Activated CD4-positive, CD25-positive, alpha-beta regulatory T cell treated with anti-CD3 and anti-CD28 coated beads, Interleukin-2, amount 50 U/mL, for 72 hours (primary cell): ENCODE measurements at regions not wholly inside any gene's neighbourhood (a gene's known extent, or its start where the extent isn't known, plus 50 kb on each side); places are given as distances from the start of the nearest gene placed in this dataset.
"Not testable (repeated sequence)": the region's sequence is repeated elsewhere in the genome, so short reads cannot be mapped to it uniquely, and the experiment has no call there.

Experiments
- DNase-seq: peaks from one replicate; pipeline ENCODE4 v3.0.0; 2021

DNA sequence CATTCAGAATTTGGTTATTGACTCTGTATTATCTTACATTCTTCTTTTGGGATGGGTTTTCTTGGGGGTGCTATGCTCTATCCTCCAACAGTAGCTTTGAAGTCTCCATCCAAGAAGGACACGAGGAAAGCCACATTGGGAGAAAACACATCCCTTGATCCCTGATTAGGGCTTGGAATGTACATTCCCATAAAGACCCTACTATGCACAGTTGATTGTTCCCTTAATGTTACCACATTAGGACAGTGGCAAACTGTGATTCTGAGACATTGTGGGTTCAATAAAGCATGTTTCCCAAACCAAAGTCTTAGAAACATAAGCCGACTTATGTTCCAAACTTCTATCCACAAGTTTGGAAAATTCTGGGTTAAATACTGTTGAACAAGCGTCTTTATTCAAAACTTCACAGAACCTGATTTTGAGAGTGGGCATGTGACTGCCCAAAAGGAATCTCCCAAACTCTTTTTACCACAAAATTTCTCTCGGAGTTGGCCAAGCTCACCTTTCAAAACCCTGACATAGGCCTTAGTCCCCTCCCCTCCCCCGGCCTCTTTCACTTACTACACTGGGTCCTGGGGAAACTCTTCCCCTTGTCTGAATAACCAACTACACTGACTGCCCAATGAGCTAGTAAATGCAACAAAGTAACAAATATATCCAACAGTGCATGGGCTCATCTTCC is 177.0 kb upstream of the KAZN start:
- DNase-seq = no peak

DNA sequence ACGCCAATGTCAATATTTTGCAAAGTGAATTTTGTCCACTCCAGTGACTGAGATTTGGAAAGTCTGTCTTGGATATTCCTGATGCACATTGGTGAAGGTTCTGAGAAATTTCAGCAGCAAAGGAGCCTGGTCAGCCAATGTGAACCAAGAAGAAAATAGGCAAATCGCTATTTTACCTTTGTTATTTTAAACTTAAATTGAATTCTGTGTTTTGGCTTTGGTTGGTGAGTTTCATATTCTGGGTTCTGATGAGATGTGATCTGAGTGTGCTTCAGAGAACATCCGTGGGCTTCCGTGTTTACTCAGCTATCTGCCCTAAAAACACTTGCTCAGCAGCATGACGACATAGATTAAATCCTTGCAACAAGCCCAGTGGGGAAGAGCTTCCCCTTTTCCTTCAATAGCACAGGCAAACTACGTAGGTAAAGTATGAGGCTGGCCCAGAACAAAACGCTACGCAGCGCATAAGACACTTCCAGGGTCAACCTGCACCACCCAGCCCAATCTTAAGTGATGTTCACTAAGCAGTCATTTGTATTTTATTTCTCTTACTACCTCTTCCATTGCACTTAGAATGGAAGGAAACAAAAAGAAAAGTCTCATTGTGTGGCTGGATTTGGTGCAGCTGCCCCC is 176.4 kb upstream of the KAZN start:
- DNase-seq = no peak

DNA sequence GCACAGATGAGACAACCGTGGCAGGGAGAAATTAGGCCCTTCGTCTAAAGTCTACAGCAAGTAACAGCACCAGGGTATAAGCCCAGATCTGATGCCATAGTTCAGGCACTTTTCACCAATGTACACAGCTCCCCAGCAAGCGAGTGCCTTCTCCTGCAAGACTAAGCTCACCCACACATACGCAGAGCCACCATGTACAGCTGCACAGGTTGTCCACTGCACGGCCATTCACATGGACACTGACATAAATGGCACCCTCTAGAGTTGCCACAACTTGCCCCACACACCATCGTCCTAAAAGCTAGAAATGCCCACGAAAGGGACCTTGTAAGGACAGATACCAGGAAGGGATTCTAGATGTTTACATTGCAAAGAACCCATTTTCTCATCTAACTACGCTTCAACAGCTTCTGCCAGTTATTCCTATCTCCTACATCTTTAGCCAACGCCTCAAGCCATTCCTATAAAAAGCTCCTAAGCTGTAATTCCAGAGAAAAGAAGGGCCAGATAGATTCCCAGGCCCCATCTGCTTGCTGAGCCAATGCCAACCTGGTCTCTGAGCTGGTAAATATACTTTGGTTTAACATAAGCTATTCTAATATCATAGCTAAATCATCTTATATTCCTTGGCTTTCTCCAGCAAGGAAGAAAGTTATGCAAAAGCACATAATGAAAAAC is 174.0 kb upstream of the KAZN start:
- DNase-seq = no peak

DNA sequence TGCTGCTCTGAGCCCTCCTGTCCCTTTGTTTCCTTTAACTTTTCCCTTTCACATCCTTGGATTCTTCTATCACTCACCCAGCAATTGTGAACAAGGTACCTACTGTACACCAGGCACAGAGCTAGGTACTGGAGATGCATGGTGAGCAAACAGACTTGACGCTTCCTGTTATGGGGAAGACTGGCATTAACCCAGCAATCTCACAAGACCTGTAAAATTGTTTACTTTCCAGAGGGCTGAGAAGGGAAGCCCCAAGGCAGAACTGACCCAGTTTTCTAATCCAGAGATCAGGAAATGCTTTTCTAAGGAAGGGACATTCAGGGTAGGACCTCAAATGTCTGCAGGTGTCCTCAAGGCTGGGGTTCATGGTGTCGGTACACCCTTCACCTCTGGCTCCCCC is 171.6 kb upstream of the KAZN start:
- no peak for DNase-seq

DNA sequence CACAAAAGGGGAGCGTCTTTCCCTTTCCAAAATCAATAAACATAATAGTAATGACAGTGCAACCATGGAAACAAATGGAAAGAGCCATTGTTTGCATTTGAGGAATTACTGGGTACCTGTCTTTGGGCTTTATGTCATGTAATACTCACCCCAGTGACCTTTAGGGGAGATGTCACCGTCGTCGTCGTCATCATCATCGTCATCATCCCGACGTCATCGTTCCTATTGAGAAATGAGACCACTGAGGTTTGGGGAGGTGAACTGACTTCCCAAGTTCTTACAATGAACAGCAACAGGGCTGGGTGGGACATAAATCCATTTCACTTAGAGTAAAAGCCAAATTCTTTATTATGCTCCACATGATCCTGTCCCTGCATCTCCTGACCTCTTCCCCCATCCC is 168.9 kb upstream of the KAZN start:
- DNase-seq = no peak

DNA sequence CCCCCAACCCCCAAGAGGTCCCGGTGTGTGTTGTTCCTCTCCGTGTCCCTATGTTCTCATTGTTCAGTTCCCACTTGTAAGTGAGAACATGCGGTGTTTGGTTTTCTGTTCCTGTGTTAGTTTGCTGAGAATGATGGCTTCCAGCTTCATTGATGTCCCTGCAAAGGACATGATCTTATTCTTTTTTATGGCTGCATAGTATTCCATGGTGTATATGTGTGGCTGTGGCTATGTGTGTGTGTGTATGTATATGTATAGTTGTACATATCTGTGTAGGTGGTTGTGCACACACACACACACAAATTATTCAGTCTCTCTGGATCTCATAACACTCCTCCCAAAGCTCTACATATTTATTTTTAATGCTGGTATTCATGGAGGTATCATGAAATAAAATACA is 165.8 kb upstream of the KAZN start:
- DNase-seq = not testable (repeated sequence)

DNA sequence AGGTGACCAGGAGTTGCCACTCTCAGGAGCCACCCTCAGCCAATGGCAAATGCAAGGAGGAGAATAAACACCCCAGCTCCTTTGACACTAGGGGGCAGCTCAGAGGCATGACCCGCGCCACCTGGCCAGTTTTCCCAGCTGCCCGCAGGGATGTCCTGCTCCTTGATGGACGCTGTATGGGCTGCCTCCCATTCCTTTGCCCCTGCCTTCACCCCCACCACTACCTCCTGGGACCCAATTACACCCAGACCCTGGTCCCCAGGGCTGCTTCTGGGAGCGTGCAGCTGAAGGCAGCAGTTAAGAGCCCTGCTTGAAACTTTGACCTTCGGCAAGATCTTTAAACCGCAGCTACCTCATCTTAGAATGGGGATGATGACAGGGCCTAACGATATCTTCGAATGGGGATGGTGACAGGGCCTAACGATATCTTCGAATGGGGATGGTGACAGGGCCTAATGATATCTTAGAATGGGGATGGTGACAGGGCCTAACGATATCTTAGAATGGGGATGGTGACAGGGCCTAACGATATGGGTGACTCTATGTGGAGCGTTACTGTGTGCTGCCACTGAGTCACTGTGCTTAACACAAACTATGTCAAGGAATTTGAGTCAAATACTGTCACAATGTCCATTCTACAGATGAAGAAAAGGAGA is 163.0 kb upstream of the KAZN start:
- DNase-seq = no peak

DNA sequence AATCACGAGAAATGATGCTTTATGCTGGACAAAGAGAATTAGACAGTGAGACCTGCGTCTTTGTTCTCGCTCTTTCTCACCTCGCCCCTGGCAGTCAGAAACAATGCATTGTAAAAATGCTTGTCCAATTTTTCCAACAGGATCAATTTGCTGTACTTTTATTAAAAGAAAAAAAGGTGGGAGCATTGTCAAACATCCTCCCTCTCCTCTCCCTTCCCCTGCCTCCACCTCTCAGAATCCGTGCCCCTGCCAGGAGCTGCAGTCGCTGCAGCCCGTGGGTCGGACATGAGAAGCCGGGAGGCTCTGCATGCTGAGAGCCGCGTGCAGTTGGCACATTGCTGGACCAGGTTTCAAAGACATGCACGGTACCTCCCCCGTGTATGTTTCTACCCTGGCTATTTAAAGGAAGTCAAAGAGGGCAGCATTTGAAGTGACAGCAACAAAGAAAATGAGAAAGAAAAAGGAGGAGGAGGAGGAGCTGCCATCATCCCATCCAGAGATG is 161.0 kb upstream of the KAZN start:
- no peak for DNase-seq

DNA sequence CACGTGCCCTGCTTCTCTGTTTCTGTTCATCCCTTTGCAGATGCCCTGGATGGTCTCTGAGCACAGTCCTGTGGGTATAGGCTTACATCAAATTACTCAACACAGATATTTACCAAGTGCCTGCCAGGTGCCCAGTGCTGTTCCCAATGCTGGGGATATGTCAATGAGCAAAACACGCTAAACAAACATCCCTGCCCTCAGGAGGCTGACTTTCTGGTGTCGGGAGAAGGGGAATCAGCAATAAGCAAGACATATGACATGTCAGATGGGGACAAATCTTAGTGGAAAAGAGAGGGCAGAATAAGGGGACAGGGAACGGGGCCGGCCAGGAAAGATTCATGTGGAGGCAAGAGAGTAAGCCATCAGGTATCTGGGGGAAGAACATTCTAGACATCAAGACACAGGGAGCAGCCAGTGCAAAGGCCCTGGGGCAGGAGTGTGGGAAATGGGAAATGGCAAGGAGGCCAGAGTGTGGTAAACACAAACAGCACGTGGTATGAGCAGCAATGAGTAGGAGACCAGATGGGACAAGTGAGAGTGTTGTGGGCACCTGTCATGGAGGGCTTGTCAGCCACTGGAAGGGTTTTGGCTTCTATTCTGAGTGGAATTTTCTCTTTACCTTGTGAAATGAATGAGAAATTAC is 160.2 kb upstream of the KAZN start:
- DNase-seq = no peak

DNA sequence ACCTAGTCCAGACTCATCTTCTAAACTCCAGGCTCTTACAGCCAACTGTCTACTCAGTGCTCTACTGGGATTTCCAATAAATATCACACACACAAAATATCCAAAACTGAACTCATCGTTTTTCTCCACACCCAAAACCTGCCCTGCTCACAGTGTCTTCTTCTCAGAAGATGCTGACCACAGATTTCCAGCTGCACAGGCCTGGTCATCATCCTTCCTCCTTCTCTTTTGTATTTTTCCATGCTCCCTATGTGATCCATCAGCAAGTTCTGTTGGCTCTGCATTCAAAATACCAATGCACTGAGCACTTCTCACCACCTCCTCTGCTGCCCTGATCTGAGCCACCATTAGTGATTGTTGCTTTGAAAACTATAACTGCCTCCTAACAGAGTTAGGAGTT is 159.5 kb upstream of the KAZN start:
- DNase-seq = no peak

DNA sequence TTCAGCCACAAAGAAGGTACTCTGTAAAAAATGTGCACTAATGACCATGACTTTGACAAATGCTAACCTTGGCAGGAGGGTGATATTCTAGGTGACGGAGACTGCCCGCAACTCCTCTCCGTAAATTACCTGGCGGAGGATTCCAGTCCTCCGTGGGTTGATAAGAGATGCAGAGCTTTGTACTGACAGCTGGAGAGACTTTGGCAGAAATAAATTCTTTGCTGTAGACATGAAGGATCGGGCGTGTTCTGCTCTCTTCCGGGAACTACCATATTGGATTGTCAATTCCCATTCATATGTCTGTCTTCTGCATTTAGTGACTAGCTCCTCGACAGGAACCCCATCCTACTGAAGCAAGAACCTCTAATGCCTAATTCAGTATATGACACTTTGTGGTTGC is 158.3 kb upstream of the KAZN start:
- no peak for DNase-seq

DNA sequence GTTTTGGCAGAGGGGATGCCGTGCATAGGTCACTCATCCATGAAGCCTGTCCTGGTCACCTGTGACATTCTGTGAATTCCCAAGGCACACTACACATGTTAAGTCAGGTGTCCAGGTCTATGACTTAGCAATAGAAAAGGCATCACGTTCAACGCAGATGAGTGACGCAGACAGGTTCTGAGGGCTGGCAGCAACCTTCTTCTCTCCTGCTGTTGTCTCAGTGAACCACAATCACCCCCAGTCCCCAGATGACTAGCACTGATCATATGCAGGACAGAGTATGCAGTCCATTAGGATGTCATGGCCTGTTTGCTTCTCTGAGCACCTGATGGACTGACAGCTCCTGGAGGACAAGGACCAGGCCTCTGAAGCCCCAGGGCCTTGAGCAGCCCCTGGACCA is 157.8 kb upstream of the KAZN start:
- DNase-seq = no peak

DNA sequence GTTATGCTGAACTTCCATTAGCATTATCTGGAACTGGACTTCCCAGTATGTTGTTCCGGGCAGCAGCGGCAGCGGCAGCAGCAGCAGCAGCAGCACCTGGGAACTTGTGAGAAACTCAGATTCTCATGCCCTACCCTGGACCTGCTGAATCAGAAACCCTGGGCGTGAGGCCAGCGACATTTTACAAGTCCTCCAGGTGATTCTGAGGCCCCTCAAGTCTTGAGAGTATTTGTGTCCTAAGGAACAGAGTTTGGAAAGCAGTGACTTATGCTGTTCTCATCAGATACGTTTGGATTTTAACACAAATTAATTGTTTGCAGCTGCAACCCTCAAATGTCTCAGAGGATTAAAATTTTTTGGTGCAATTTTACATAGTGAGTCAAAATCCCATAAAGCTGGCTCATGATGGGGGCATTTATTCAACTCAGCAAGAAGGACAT is 157.2 kb upstream of the KAZN start:
- no peak for DNase-seq

DNA sequence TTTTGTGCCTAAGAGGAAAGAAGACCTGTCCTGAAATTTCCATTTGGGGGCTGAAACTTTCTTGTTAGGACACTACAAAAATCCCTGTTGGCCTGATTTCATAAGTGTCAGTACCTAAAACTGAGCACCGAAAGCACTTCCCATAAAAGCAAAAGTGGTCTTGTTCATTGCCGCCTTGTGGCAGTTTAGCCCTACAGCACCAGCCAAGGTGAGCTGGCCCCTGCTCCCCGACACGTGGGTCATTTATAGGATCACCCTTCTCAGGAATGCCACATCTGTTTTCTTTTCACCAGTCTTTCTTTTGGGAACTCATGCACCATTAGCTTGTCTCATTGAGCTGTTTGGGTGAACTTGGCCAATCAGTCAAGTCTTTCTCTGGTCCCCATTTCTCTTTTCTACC is 155.8 kb upstream of the KAZN start:
- no peak for DNase-seq

DNA sequence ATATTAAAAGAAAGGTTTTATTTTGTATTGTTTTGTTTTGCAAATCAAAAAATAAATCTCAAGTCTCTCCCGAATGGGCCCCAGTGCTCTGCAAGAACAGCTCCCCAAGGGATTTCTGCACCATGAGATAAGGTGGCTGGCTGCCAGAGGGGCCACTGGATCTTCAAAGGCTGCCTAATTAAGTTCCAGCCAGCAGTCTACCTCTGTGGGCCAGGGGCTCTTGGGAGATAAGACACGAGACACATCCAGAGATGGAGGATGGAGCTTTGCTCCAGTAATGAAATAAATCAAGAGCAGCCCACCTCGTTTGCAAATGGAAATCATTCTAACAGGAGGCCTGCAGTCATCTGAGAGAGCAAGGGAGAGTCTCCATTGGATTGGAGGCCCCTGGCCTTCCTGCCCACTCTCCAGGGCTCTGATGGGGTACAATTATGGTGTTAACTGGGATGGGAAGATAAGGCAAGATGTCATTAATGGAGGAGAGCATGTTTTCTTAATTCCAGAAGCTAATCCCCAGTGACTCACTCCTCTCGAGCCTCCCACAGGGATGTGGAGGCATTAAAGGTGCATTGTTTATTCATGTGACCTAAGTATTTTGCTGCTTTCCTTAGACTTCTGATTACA is 155.2 kb upstream of the KAZN start:
- DNase-seq = no peak

DNA sequence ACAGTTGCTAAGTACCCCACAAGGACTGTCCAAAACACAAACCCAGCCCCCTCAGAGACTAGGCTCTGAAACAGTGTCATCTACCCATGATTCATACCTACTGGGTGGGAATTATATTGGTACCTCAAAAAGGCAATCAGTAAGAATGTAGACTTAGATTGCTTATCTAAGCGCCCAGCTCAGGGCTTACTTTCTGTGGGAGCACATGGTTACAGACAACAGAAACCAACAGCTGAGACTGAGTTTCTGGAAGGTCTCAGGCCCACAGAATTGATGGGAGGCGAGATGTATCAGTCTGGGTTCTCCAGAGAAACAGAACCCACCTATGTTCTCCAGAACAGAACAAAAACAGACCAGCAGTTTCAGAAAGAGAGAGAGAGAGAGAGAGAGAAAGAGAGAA is 147.3 kb upstream of the KAZN start:
- no peak for DNase-seq

DNA sequence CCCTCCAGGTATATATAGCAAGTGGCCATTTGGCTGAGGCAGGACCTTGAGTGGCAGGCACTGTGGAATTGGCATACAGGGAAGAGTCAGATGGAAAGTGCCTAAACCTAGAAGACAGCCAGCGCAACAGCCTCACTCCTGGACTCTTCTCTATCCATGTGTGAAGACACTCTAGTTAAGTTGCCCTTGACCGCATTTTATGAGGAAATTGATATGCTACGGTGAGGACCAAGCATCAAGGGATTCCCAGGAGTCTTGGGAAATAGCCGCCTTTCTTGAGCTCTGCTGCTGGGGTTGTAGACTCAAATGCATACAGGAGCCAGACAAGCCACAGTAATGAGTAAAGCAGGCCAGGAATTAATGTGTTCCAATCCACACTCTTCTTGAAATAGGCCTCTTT is 145.9 kb upstream of the KAZN start:
- DNase-seq = no peak

DNA sequence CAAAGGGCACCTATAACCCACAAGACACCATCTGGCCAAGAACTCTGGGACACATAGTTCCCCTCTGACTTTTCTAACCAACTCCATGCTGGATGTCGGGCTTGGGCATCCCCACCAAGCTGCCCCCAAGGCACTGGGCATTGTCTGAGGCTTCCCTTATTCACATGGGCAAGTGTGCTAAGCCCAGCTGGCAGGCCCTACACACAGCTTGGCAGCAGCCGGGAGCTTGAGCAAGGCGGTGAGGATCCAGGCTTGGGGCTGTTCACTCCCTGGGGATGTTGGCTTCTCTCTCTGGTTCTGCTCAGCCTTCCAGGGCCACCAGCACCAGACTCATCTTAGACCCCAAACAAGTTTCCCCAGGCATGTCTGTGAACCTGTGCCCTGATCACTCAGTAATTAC is 138.3 kb upstream of the KAZN start:
- DNase-seq = no peak

DNA sequence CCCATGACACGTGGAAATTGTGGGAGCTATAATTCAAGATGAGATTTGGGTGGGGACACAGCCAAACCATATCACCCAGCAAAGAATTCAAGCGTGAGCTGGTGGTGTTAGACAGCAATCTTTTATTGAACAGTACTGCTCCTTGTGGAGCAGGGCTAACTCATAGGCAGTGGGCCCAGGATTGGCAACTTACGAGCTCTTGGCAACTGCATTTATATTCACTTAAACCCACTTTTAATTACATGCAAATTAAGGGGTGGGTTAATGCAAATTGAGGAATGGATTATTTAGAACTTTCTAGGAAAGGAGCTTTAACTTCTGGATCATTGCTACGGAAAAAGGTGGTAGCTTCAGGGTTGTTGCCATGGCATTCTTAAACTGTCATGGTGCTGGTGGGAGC is 135.6 kb upstream of the KAZN start:
- no peak for DNase-seq

DNA sequence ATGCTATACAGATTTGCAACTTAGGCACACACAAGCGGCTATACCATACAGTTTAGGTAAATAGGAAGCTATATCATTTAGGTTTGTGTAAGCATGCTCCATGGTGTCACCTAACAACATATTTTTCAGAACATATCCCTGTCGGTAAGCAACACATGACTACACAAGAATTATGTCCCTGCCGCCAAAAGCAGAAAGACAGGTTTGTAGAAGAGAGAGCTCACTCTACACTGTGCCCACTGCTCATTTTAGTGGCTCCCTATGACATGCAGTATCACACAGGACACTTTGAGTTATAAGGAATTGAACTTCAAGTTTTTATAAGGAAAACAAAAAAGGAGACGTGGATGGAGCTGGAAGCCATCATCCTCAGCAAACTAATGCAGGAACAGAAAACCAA is 132.5 kb upstream of the KAZN start:
- no peak for DNase-seq

DNA sequence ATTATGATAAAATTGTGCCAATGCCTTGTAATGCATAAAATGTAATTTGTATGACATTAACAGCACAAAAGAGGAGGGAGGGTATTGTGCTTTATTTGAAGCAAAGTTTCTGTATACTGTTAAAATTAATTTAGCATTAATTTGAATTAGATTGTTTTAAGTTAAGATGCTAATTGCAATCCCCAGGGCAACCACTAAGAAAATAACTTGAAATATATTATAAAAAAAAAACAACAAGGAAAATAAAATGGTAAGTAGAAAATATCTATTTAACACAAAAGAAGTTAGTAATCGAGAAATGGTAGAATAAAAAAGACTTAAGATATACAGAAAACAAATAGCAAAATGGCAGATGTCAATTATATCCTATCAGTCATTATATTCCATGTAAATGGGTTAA is 131.4 kb upstream of the KAZN start:
- no peak for DNase-seq

DNA sequence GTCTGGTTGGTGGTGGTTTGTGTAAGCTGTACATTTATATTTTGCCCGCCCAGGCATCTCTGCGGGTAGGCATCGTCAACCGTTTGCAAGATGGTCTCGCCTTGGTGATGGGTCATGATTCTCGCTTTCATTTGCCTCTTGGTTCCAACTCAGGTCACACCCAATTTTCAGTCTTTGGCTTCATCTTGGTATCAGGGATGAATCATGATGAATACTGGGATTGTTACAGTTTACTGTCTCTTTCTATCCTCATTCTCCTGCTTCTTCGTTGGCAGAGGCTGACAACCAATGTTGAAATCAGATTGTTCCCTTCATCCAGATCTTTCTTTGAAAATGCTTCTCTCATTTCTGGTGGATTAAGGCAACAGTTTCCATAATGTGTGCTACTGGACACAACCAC is 129.7 kb upstream of the KAZN start:
- no peak for DNase-seq

DNA sequence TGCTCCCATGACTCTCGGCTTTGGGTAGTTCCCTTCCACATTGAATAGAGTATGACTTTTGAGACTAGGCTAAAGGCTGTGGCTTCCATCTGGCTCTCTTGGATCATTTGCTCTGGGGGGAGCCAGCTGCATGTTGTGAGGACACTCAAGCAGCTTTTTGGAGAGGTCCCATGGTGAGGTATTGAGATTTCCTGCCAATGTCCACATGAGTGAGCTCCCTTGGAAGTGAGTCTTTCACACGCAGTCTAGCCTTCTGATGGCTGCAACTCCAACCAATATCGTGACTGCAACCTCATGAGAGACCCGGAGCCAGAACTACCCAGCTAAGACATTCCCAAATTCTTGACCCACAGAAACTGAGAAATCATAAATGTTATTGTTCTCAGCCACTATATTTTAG is 127.7 kb upstream of the KAZN start:
- no peak for DNase-seq
